Upper lobe of left lung (tissue), 6 donors: ENCODE measurements at regions not wholly inside any gene's neighbourhood (a gene's known extent, or its start where the extent isn't known, plus 50 kb on each side); places are given as distances from the start of the nearest gene placed in this dataset.
A peak's percentile ranks its signal among the peaks of the same experiment; 100 is the strongest.

Source experiments
- ATAC-seq, 2 donors: fragments of 200-7000 bp; cut with Tn5 transposase; one replicate each; pipeline ENCODE4 v1.9.1; 2022; ENCODE audit warnings: mild to moderate bottlenecking in 2 of 2, moderate library complexity in 2 of 2; ENCODE audit not compliant: low FRiP score in 2 of 2
- DNase-seq, 2 donors: peaks; one replicate each; pipeline ENCODE4 v3.0.0-alpha.2; 2019 to 2020
- H3K27ac ChIP-seq, 4 donors: fragments of 200-600 bp; sonication (generic); one replicate each; pipeline ENCODE4 v1.5.1; 2016 to 2019
- H3K27me3 ChIP-seq, 4 donors: fragments of 200-600 bp; sonication (generic); one replicate each; pipeline ENCODE4 v1.5.1; 2017 to 2019
- H3K36me3 ChIP-seq, 4 donors: fragments of 200-600 bp; sonication (generic); one replicate each; pipeline ENCODE4 v1.5.1; 2016 to 2019
- H3K4me1 ChIP-seq, 4 donors: fragments of 200-600 bp; sonication (generic); one replicate each; pipeline ENCODE4 v1.5.1; 2018 to 2019
- H3K4me3 ChIP-seq, 4 donors: fragments of 200-600 bp; sonication (generic); one replicate each; pipeline ENCODE4 v1.5.1; 2017 to 2019; ENCODE audit warnings: mild to moderate bottlenecking in 2 of 4, moderate library complexity in 1 of 4
- H3K9me3 ChIP-seq, 4 donors: fragments of 200-600 bp; sonication (generic); one replicate each; pipeline ENCODE4 v1.5.1; 2018 to 2019
- CTCF ChIP-seq, 6 experiments: fragments of 450-650 bp in 4 of 6; fragments of 200-600 bp in 2 of 6; sonication (generic) in 2 of 6; IDR thresholded peaks; one replicate each; pipeline ENCODE4 v1.5.1; 2016 to 2019; ENCODE audit warnings: antibody characterized with exemption in 6 of 6
- EP300 ChIP-seq, 4 donors: sonication (generic); formaldehyde crosslinking; IDR thresholded peaks; one replicate each; pipeline ENCODE4 v1.5.1; 2017; ENCODE audit warnings: antibody characterized with exemption in 4 of 4, control low read depth in 2 of 4
- POLR2A ChIP-seq, 4 donors: fragments of 450-650 bp; IDR thresholded peaks; one replicate each; pipeline ENCODE4 v1.5.1; 2016 to 2017; ENCODE audit warnings: antibody characterized with exemption in 4 of 4, mild to moderate bottlenecking in 2 of 4
- POLR2AphosphoS5 ChIP-seq, 2 donors: sonication (generic); formaldehyde crosslinking; IDR thresholded peaks; one replicate each; pipeline ENCODE4 v1.5.1; 2017; ENCODE audit warnings: antibody characterized with exemption in 2 of 2
- WGBS, 2 donors: methylation state at CpG; one replicate each; pipeline ENCODE4 v1.1.5; 2017 to 2018; 5-methylcytosine and 5-hydroxymethylcytosine counted together
- donor health status: DM: no; HTN: no; CAD: no; lungs with moderate emphysema.
- donor health status: DM: no; HTN: yes; CAD: no; lungs with severe emphysema.

- H3K27me3 ChIP-seq = no peaks in the 10 kb centered on the region
- H3K4me3 ChIP-seq = no peak overlapping the region
- H3K36me3 ChIP-seq = no peaks in the 10 kb centered on the region
- no peak for TF ChIP-seq EP300 (IDR thresholded peaks at IDR 0.05)
- no peak for TF ChIP-seq CTCF (IDR thresholded peaks at IDR 0.05)
- TF ChIP-seq POLR2AphosphoS5 (IDR thresholded peaks at IDR 0.05) = no peak
- no peak for TF ChIP-seq POLR2A (IDR thresholded peaks at IDR 0.05)
- peaks cover 8 to 18% (median 9%) of the 10 kb centered on the region in 4 donors for H3K4me1 ChIP-seq
- ATAC-seq (no peak), DNase-seq (no peak)
- no peak overlapping the region for H3K27ac ChIP-seq
- WGBS, 2 donors = 87% methylated on average over 5 of the region's 5 CpGs
- no peaks in the 10 kb centered on the region for H3K9me3 ChIP-seq
These were observed 187.0 kb upstream of the FN1 start for GRCh38 chr2:215622837-215623236.

- TF ChIP-seq POLR2AphosphoS5 (IDR thresholded peaks at IDR 0.05) = no peak
- no peak for TF ChIP-seq CTCF (IDR thresholded peaks at IDR 0.05)
- TF ChIP-seq EP300 (IDR thresholded peaks at IDR 0.05) = no peak
- no peak for TF ChIP-seq POLR2A (IDR thresholded peaks at IDR 0.05)
These were observed 185.5 kb upstream of the FN1 start for GRCh38 chr2:215621381-215621780.

GRCh38 chr2:215620528-215620927, 184.7 kb upstream of the FN1 start:
- no peak overlapping the region for H3K27ac ChIP-seq
- no peaks in the 10 kb centered on the region for H3K27me3 ChIP-seq
- DNase-seq (no peak), ATAC-seq (no peak)
- H3K4me1 ChIP-seq = peaks cover 8 to 18% (median 9%) of the 10 kb centered on the region in 4 donors
- no peak overlapping the region for H3K4me3 ChIP-seq
- no peaks in the 10 kb centered on the region for H3K36me3 ChIP-seq
- no peaks in the 10 kb centered on the region for H3K9me3 ChIP-seq
- 88 to 93% methylated on average over 3 of the region's 3 CpGs for WGBS, 2 donors
- no peak for TF ChIP-seq CTCF (IDR thresholded peaks at IDR 0.05)

More at GRCh38 chr2:215621381-215621780, 185.5 kb upstream of the FN1 start:
- Histone ChIP-seq H3K36me3 (no peaks in the 10 kb centered on the region), H3K27ac (no peak overlapping the region), H3K9me3 (no peaks in the 10 kb centered on the region), H3K4me1 (peaks cover 8 to 18% (median 9%) of the 10 kb centered on the region in 4 donors), H3K27me3 (no peaks in the 10 kb centered on the region), H3K4me3 (no peak overlapping the region)
- whole genome bisulfite sequencing, 2 donors = 83 to 85% methylated on average over 2 of the region's 2 CpGs
- DNase-seq = no peak
- ATAC-seq = no peak

- H3K9me3 ChIP-seq = no peaks in the 10 kb centered on the region
- DNase-seq (peak; percentile 21 to 69), ATAC-seq (peak in 1 of 2 donors; percentile 45)
- no peaks in the 10 kb centered on the region for H3K36me3 ChIP-seq
- TF ChIP-seq EP300 (IDR thresholded peaks at IDR 0.05) (no peak), POLR2AphosphoS5 (IDR thresholded peaks at IDR 0.05) (no peak), CTCF (IDR thresholded peaks at IDR 0.05) (no peak), POLR2A (IDR thresholded peaks at IDR 0.05) (no peak)
- H3K27me3 ChIP-seq = no peaks in the 10 kb centered on the region
- WGBS, 2 donors = 50 to 82% methylated on average over 10 of the region's 10 CpGs
- H3K4me1 ChIP-seq = peaks cover 3 to 23% (median 6%) of the 10 kb centered on the region in 4 donors
- no peak overlapping the region for H3K4me3 ChIP-seq
- no peak overlapping the region for H3K27ac ChIP-seq
These were observed 184.1 kb upstream of the FN1 start for GRCh38 chr2:215619989-215620388.
